GM21717 (cell line): ENCODE measurements at regions not wholly inside any gene's neighbourhood (a gene's known extent, or its start where the extent isn't known, plus 50 kb on each side); places are given as distances from the start of the nearest gene placed in this dataset.

ENCODE experiments used
- ATAC-seq: cut with Tn5 transposase; IDR thresholded peaks from one replicate; pipeline ENCODE4 v1.9.1; 2021; ENCODE audit warnings: mild to moderate bottlenecking, moderate library complexity; ENCODE audit not compliant: unreplicated experiment

GRCh38 chr6:104621396-104621795 lies 238.3 kb downstream of the HACE1 start:
- no peak for ATAC-seq

GRCh38 chr6:104617591-104617990 lies 242.1 kb downstream of the HACE1 start:
- no peak for ATAC-seq

GRCh38 chr6:104614394-104614793 lies 245.3 kb downstream of the HACE1 start:
- no peak for ATAC-seq

- ATAC-seq, result no peak
Measured at GRCh38 chr6:104613416-104614001, 246.2 kb downstream of the HACE1 start.

- no peak for ATAC-seq
Measured at GRCh38 chr6:104612541-104612940, 247.2 kb downstream of the HACE1 start.

- no peak for ATAC-seq
Measured at GRCh38 chr6:104608101-104608500, 251.6 kb downstream of the HACE1 start.

- ATAC-seq, result no peak
Measured at GRCh38 chr6:104607501-104607900, 252.2 kb downstream of the HACE1 start.

GRCh38 chr6:104606361-104606760 lies 253.4 kb downstream of the HACE1 start:
- no peak for ATAC-seq

- ATAC-seq, result no peak
Measured at GRCh38 chr6:104604685-104605084, 255.0 kb downstream of the HACE1 start.

- no peak for ATAC-seq
Measured at GRCh38 chr6:104603108-104603745, 256.5 kb downstream of the HACE1 start.

- ATAC-seq, result no peak
Measured at GRCh38 chr6:104601721-104602120, 258.0 kb downstream of the HACE1 start.

GRCh38 chr6:104601131-104601651 lies 258.5 kb downstream of the HACE1 start:
- no peak for ATAC-seq

GRCh38 chr6:104600639-104600931 lies 259.1 kb downstream of the HACE1 start:
- no peak for ATAC-seq

GRCh38 chr6:104599821-104600638 lies 259.7 kb downstream of the HACE1 start:
- ATAC-seq, result no peak

- ATAC-seq, result no peak
Measured at GRCh38 chr6:104597541-104598050, 262.1 kb downstream of the HACE1 start.

- ATAC-seq, result no peak
Measured at GRCh38 chr6:104596091-104596490, 263.6 kb downstream of the HACE1 start.

- ATAC-seq, result no peak
Measured at GRCh38 chr6:104595311-104595820, 264.4 kb downstream of the HACE1 start.

GRCh38 chr6:104591573-104592334 lies 268.0 kb downstream of the HACE1 start:
- no peak for ATAC-seq

- ATAC-seq, result no peak
Measured at GRCh38 chr6:104589940-104590339, 269.8 kb downstream of the HACE1 start.

- no peak for ATAC-seq
Measured at GRCh38 chr6:104585646-104586045, 274.1 kb downstream of the HACE1 start.

GRCh38 chr6:104580452-104580851 lies 279.3 kb downstream of the HACE1 start:
- ATAC-seq, result no peak
